SJSA1 (cell line): ENCODE measurements at regions not wholly inside any gene's neighbourhood (a gene's known extent, or its start where the extent isn't known, plus 50 kb on each side); places are given as distances from the start of the nearest gene placed in this dataset.
A peak's percentile ranks its signal among the peaks of the same experiment; 100 is the strongest.

Experiments used
- DNase-seq, 2 experiments: peaks; one replicate each; pipeline ENCODE4 v3.0.0-alpha.2; 2015 to 2020; ENCODE audit warnings: low spot score in 2 of 2, low read depth in 1 of 2
- H3K27ac ChIP-seq: fragments of 250-450 bp; sonication (Bioruptor Pico); 2 replicates; pipeline ENCODE4 v1.5.1; 2020; ENCODE audit warnings: mild to moderate bottlenecking, moderate library complexity
- H3K27me3 ChIP-seq: fragments of 250-450 bp; sonication (Bioruptor Pico); replicated peaks from 2 replicates; pipeline ENCODE4 v1.5.1; 2020; ENCODE audit warnings: mild to moderate bottlenecking, moderate library complexity
- H3K36me3 ChIP-seq: fragments of 250-450 bp; sonication (Bioruptor Pico); 2 replicates; pipeline ENCODE4 v1.5.1; 2020; ENCODE audit warnings: mild to moderate bottlenecking
- H3K4me1 ChIP-seq: fragments of 250-450 bp; sonication (Bioruptor Pico); replicated peaks from 2 replicates; pipeline ENCODE4 v1.6.1; 2021; ENCODE audit warnings: mild to moderate bottlenecking
- H3K4me3 ChIP-seq: fragments of 250-450 bp; sonication (Bioruptor Pico); 2 replicates; pipeline ENCODE4 v1.5.1; 2020; ENCODE audit warnings: mild to moderate bottlenecking
- H3K9me3 ChIP-seq: fragments of 250-450 bp; sonication (Bioruptor Pico); replicated peaks from 2 replicates; pipeline ENCODE4 v1.5.1; 2020; ENCODE audit warnings: mild to moderate bottlenecking

DNA sequence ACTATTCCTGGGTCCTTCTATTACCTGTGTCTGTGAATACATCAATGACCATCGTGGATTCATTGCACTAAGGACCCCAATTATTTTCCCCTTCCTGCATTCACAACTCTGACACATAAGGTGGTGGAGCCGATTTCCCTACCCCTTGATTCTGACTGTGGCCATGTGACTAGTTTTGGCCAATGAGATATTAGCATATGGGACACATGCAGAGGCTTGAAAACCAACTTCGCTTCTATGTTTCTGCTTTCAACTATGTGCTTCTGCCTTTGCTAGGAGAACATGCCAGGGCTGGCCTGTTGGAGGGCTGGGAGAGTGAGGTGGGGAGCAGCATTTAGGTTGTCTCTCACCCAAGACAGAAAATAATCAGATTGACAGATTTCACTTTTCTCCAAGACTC is 483.1 kb upstream of the JAG1 start:
- Histone ChIP-seq H3K36me3 (no peaks in the 10 kb centered on the region), H3K4me3 (no peak overlapping the region), H3K4me1 (peaks cover 24% of the 10 kb centered on the region), H3K9me3 (no peaks in the 10 kb centered on the region), H3K27me3 (no peaks in the 10 kb centered on the region), H3K27ac (no peak overlapping the region)
- no peak for DNase-seq

DNA sequence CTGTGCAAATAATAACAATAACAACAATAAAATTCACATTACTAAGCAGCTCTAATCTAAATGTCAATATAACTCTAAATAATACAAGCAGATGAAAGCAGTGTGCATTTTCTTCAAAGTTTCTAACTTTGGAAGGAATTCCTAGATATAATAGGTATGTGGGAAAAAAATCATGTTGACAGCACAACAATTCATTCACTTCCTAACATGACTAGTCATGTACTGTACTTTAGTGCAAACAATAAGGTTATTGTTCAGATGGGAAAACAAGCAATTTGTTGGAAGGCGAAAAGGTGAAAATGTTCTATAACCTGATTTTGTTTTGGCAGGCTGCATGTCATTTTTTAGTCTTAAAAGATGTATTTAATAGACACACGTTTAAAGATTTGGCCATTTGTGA is 484.3 kb upstream of the JAG1 start:
- H3K27me3 ChIP-seq = no peaks in the 10 kb centered on the region
- no peaks in the 10 kb centered on the region for H3K36me3 ChIP-seq
- H3K4me3 ChIP-seq = no peak overlapping the region
- H3K27ac ChIP-seq = no peak overlapping the region
- no peak for DNase-seq
- peaks cover 24% of the 10 kb centered on the region for H3K4me1 ChIP-seq
- H3K9me3 ChIP-seq = no peaks in the 10 kb centered on the region

DNA sequence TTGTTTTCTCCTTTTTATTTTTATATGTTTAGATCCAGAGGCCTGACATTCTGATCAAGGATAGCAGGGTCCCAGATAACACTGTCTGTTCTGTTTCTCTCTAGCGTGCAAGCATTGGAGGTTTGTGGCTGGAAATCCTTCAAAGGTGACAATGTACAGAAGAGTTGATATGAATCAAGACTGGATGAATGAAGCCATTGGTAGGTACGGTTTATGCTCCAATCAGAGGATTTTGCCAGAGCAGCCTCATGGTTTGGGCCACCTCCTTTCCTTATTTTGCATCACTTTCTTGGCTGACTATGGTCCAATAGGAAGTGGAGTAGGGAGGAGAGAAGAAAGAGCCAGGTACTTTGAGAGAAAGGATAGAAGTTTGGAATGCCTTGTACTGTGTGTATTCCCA is 484.8 kb upstream of the JAG1 start:
- Histone ChIP-seq H3K27ac (no peak overlapping the region), H3K9me3 (no peaks in the 10 kb centered on the region), H3K36me3 (no peaks in the 10 kb centered on the region), H3K27me3 (no peaks in the 10 kb centered on the region), H3K4me3 (no peak overlapping the region), H3K4me1 (peaks cover 19% of the 10 kb centered on the region)
- DNase-seq = no peak

DNA sequence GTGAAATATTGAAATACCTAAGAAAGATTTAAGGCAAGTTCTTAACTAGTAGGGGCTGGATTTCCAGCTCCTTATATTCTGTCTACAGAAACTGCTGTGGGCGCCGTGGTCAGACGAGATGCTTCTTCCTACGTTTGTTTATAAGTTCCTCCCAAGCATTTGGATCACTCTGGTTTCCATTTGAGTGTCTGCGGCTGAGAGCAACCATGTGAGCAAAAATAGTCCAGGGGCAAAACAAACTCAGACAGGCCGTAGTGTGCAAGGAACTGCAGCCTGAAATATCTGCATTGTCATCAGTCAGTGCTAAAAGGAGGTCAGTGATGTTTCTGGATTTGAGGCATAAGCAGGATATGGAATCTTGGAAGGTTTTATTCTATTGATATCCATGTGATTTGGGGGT is 485.9 kb upstream of the JAG1 start:
- H3K36me3 ChIP-seq = no peaks in the 10 kb centered on the region
- H3K27ac ChIP-seq = peak overlapping the region; percentile 37
- DNase-seq = peak; percentile 64 to 71
- peaks cover 11% of the 10 kb centered on the region for H3K4me1 ChIP-seq
- no peaks in the 10 kb centered on the region for H3K9me3 ChIP-seq
- no peak overlapping the region for H3K4me3 ChIP-seq
- H3K27me3 ChIP-seq = no peaks in the 10 kb centered on the region

DNA sequence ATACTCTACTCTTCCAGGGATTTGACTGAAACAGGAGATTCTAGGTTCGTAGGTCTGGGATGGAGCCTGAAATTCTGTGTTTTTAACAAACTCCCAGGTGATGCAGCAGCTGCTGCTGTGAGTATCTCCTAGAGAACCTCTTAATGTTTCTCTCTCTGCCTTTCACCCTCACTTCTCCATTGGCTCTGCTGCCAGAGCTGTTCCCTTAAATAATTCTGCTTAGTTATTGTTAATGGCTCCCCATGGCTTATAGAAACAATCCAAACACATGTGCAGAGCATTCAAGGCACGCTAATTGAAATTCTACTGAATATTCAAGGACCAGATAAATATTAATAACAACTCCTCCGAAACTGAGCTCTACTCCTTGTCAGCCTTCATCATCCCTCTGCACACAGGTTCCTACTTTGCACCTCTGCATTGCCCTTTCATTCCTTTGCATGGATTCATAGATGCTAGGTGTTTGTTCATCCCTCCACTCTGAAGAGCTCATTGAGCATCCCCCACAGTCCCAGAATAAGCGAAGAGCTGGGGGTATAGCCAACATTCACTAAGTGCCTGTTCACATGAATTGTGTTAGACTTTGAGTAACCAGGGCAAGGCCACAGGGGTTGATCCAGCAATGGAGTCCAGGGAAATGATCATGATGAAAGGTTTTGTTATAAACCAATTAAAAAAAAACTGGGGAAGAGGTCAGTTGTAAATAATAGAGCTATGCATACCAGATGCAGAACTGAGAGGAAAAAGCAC is 488.4 kb upstream of the JAG1 start:
- H3K9me3 ChIP-seq = no peaks in the 10 kb centered on the region
- H3K27me3 ChIP-seq = no peaks in the 10 kb centered on the region
- no peaks in the 10 kb centered on the region for H3K36me3 ChIP-seq
- no peak overlapping the region for H3K4me3 ChIP-seq
- H3K27ac ChIP-seq = no peak overlapping the region
- DNase-seq = no peak
- peaks cover 11% of the 10 kb centered on the region for H3K4me1 ChIP-seq

DNA sequence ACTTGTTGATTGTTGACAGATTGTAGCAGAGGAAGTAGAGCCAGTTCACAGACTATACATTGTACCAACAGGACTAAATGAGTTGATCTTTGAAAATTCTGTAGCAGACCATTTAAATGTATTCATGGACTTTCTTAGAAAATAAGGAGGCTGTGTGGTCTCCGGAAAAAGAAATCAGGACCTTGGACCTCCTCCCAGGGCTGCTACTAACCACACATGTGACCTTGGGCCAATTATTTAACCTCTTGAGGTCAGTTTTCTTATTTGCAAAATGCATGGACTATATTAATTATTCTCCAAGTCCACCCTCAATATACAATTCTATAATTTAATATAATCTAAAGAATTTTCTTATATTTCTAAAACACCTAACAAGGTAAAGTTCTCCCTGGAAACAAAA is 492.0 kb upstream of the JAG1 start:
- DNase-seq = no peak
- Histone ChIP-seq H3K27ac (no peak overlapping the region), H3K4me1 (peaks cover 13% of the 10 kb centered on the region), H3K36me3 (no peaks in the 10 kb centered on the region), H3K9me3 (no peaks in the 10 kb centered on the region), H3K27me3 (no peaks in the 10 kb centered on the region), H3K4me3 (no peak overlapping the region)

DNA sequence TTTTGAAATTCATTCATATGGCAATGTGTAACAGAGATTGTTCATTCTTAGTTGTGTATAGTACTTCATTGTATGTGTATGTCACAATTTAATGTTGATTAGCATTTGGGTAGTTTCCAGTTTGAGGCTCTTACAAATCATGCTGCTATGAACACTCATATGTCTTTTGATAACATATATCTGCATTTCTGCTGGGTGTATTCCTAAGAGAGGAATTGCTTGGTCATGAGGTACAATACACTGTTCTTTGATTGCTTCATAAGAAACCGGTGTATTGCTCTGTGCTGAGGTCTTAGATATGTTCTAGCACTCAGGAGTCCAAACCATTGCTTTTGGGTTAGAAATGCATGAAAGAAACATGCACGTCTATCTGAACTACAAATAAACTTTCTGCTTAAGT is 492.9 kb upstream of the JAG1 start:
- no peak for DNase-seq
- no peak overlapping the region for H3K27ac ChIP-seq
- no peak overlapping the region for H3K4me3 ChIP-seq
- H3K27me3 ChIP-seq = no peaks in the 10 kb centered on the region
- peaks cover 22% of the 10 kb centered on the region for H3K4me1 ChIP-seq
- H3K9me3 ChIP-seq = no peaks in the 10 kb centered on the region
- no peaks in the 10 kb centered on the region for H3K36me3 ChIP-seq

DNA sequence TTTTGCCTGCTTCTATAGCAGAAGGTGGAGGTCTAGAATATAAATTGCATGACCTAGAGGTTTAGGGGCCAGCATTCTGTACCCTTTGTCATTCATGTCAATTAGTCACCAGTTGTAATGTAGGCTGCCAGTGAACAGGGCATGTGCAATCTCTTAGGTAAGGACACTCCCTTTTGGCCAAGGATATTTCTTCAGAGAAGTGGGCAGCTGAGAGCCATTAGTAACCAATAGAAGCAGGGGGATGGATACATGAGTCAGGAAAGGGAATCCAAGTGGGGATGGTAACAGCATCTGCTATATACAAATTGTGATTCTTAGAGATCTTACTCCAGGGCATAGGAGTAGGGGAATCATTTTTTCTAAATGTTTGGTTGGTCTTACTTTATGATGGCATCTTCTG is 494.2 kb upstream of the JAG1 start:
- Histone ChIP-seq H3K9me3 (no peaks in the 10 kb centered on the region), H3K27me3 (no peaks in the 10 kb centered on the region), H3K4me3 (no peak overlapping the region), H3K36me3 (no peaks in the 10 kb centered on the region), H3K4me1 (peaks cover 23% of the 10 kb centered on the region), H3K27ac (no peak overlapping the region)
- no peak for DNase-seq

DNA sequence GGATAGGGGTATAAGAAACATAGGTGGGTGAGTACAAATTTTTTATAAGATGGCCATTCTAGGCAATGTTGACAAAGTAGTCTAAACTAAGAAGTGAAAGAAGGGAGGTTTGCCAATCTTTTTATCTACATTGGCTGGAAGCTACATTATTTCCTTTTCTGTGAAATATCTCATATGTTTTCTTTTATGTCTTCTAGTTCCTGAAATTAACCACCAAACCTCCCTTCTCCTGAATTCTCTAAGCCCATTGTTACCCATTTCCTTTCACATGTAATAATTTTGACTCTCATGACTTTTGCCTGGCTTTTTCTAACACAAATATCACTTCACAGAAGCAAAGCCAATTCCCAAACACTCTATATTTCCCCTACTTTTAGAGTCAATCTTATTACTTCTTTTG is 496.2 kb upstream of the JAG1 start:
- Histone ChIP-seq H3K4me1 (peaks cover 23% of the 10 kb centered on the region), H3K27ac (peak overlapping the region; percentile 80), H3K36me3 (no peaks in the 10 kb centered on the region), H3K27me3 (no peaks in the 10 kb centered on the region), H3K9me3 (no peaks in the 10 kb centered on the region), H3K4me3 (no peak overlapping the region)
- no peak for DNase-seq

DNA sequence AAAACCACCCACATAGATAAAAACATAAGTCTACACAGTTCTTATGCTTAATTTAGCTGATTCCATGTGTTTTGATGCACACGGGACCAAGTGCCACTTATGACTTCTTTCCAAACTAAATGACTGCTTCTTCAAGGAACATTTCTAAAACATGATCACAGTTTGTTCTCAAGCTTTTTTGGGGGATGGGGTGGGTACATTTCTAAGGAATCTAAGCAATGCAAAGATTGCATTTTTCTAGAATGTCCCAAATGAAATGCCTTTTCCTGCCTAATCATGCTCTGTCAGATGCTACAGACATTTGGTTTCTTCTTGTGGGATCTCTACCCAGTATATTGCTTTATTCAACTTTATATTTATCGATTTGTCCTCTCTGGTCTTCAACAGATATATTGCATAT is 496.8 kb upstream of the JAG1 start:
- Histone ChIP-seq H3K27me3 (no peaks in the 10 kb centered on the region), H3K4me1 (peaks cover 23% of the 10 kb centered on the region), H3K36me3 (no peaks in the 10 kb centered on the region), H3K27ac (peak overlapping the region; percentile 80), H3K9me3 (no peaks in the 10 kb centered on the region), H3K4me3 (no peak overlapping the region)
- peak in 1 of 2 experiments; percentile 74 for DNase-seq

DNA sequence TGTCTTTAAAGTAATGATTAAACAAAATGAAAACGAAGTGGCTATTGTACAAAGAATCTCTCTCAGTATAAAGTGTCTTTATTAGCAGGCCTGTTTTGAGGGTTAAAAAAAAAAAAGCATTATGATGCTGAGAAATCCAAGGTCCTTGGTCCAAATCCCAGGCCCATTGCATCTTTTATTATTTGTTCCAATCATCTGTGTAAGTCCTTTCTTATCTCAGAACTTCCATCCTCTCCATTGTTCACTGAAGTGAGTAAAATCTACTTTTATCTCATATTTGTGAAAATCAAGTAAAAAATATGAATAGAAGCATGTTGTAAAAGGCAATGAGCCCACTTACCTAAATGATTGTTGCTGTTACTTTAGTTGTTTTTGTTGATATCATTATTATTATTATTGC is 499.1 kb upstream of the JAG1 start:
- H3K4me1 ChIP-seq = peaks cover 23% of the 10 kb centered on the region

DNA sequence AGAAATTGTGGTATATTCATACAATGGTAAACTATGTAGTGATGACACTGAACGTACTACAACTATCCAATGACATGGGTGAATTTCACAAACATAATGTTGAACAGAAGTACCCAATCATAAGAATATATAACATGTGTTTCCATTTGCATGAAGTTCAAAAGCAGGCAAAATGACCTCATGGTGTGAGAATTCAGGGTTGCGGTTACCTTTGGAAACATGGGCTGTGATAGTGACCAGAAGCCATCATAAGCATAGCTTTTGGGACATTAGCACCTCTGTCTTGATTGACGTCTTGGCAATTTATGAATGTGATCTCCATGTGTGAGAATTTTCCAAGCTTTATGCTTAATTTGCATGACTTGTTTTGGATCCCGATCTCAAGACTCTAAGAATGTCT is 500.1 kb upstream of the JAG1 start:
- Histone ChIP-seq H3K4me1 (peaks cover 29% of the 10 kb centered on the region), H3K4me3 (no peak overlapping the region), H3K9me3 (no peaks in the 10 kb centered on the region; the same call in 1 of the 2 replicates), H3K27ac (no peak overlapping the region), H3K36me3 (no peaks in the 10 kb centered on the region), H3K27me3 (no peaks in the 10 kb centered on the region)
- DNase-seq = no peak

More for the DNA sequence above, 499.1 kb upstream of the JAG1 start:
- H3K27ac ChIP-seq = no peak overlapping the region
- H3K9me3 ChIP-seq = no peaks in the 10 kb centered on the region
- no peaks in the 10 kb centered on the region for H3K36me3 ChIP-seq
- H3K27me3 ChIP-seq = no peaks in the 10 kb centered on the region
- DNase-seq = no peak
- H3K4me3 ChIP-seq = no peak overlapping the region

DNA sequence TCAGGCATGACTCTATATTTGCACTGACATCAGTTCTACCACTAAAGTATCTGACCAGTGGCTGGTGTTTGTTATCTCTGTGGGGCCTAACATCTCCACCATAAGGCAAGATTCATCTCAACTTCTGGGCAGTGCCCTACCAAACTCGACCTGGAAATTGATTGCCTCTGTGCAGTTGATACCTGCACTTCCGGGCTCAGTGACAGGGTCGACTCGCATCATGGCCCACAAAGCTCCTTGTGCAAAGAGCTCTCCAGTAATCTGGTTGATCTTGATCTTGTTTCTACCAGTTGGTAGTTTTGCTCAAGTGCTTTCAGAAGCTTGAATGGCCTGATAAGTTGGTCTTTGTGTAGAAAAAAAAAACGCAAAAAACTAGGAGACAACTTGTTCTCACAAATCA is 501.1 kb upstream of the JAG1 start:
- DNase-seq = no peak
- Histone ChIP-seq H3K36me3 (no peaks in the 10 kb centered on the region), H3K9me3 (no peaks in the 10 kb centered on the region; the same call in 1 of the 2 replicates), H3K27ac (no peak overlapping the region), H3K4me3 (no peak overlapping the region), H3K27me3 (no peaks in the 10 kb centered on the region), H3K4me1 (peaks cover 31% of the 10 kb centered on the region)

DNA sequence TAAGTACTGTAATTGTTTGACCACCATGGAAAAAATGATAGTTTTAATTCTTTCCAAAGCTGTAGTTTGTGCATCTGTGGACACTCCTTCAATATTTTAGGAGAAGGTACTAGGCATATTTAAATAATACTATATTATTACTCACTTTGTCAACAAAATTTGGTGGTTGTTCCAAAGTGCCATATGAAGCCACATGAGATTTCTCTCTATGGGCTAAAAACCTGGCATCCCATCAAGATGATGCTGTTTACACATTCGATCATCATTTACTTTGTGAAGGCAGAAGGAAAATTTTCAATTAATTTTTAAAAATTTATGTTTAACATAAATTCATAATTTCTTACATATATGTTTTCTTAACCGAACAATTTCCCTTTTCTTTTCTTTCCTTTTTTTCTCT is 502.6 kb upstream of the JAG1 start:
- H3K9me3 ChIP-seq = no peaks in the 10 kb centered on the region; the same call in 1 of the 2 replicates
- no peak overlapping the region for H3K27ac ChIP-seq
- H3K4me1 ChIP-seq = peaks cover 15% of the 10 kb centered on the region
- DNase-seq = no peak
- H3K27me3 ChIP-seq = no peaks in the 10 kb centered on the region
- H3K36me3 ChIP-seq = no peaks in the 10 kb centered on the region
- no peak overlapping the region for H3K4me3 ChIP-seq
